ENCODE measurements at regions not wholly inside any gene's neighbourhood (a gene's known extent, or its start where the extent isn't known, plus 50 kb on each side); places are given as distances from the start of the nearest gene placed in this dataset.
"Not testable (repeated sequence)": the region's sequence is repeated elsewhere in the genome, so short reads cannot be mapped to it uniquely, and the experiment has no call there.

- Histone ChIP-seq H3K36me3 (ENCODE audit: control insufficient read depth, insufficient read depth, low read length) (no peaks in the 10 kb centered on the region), H3K27me3 (ENCODE audit: control insufficient read depth, insufficient read depth, low read length) (no peaks in the 10 kb centered on the region), H3K4me3 (ENCODE audit: low read depth, low read length) (no peak overlapping the region)
- FAIRE-seq (no peak), DNase-seq (ENCODE audit: low read depth) (no peak)
- TF ChIP-seq CTCF (IDR thresholded peaks at IDR 0.05; ENCODE audit: insufficient read depth, low read length, severe bottlenecking), result no peak
Measured at GRCh38 chr7:138208142-138208570, 131.9 kb downstream of the AKR1D1 start.

GRCh38 chr7:138208864-138209263, 132.6 kb downstream of the AKR1D1 start:
- no peak for FAIRE-seq
- DNase-seq (ENCODE audit: low read depth), result no peak
- Histone ChIP-seq H3K4me3 (ENCODE audit: low read depth, low read length) (no peak overlapping the region), H3K27me3 (ENCODE audit: control insufficient read depth, insufficient read depth, low read length) (no peaks in the 10 kb centered on the region), H3K36me3 (ENCODE audit: control insufficient read depth, insufficient read depth, low read length) (no peaks in the 10 kb centered on the region)
- TF ChIP-seq CTCF (IDR thresholded peaks at IDR 0.05; ENCODE audit: insufficient read depth, low read length, severe bottlenecking), result no peak

GRCh38 chr7:138212314-138212713, 136.1 kb downstream of the AKR1D1 start:
- no peak for FAIRE-seq
- Histone ChIP-seq H3K4me3 (ENCODE audit: low read depth, low read length) (no peak overlapping the region), H3K27me3 (ENCODE audit: control insufficient read depth, insufficient read depth, low read length) (no peaks in the 10 kb centered on the region), H3K36me3 (ENCODE audit: control insufficient read depth, insufficient read depth, low read length) (no peaks in the 10 kb centered on the region)
- no peak for DNase-seq (ENCODE audit: low read depth)
- TF ChIP-seq CTCF (IDR thresholded peaks at IDR 0.05; ENCODE audit: insufficient read depth, low read length, severe bottlenecking), result no peak

- FAIRE-seq (no peak), DNase-seq (ENCODE audit: low read depth) (no peak)
- TF ChIP-seq CTCF (IDR thresholded peaks at IDR 0.05; ENCODE audit: insufficient read depth, low read length, severe bottlenecking), result no peak
- Histone ChIP-seq H3K36me3 (ENCODE audit: control insufficient read depth, insufficient read depth, low read length) (no peaks in the 10 kb centered on the region), H3K4me3 (ENCODE audit: low read depth, low read length) (no peak overlapping the region), H3K27me3 (ENCODE audit: control insufficient read depth, insufficient read depth, low read length) (no peaks in the 10 kb centered on the region)
Measured at GRCh38 chr7:138214926-138215325, 138.7 kb downstream of the AKR1D1 start.

GRCh38 chr7:138220321-138220720, 144.1 kb downstream of the AKR1D1 start:
- not testable (repeated sequence) for FAIRE-seq; DNase-seq (ENCODE audit: low read depth); H3K4me3 ChIP-seq (ENCODE audit: low read depth, low read length); H3K36me3 ChIP-seq (ENCODE audit: control insufficient read depth, insufficient read depth, low read length); H3K27me3 ChIP-seq (ENCODE audit: control insufficient read depth, insufficient read depth, low read length)

- DNase-seq (ENCODE audit: low read depth); H3K27me3 ChIP-seq (ENCODE audit: control insufficient read depth, insufficient read depth, low read length); H3K4me3 ChIP-seq (ENCODE audit: low read depth, low read length); H3K36me3 ChIP-seq (ENCODE audit: control insufficient read depth, insufficient read depth, low read length); FAIRE-seq: not testable (repeated sequence)
Measured at GRCh38 chr7:138221388-138221787, 145.1 kb downstream of the AKR1D1 start.

DNA sequence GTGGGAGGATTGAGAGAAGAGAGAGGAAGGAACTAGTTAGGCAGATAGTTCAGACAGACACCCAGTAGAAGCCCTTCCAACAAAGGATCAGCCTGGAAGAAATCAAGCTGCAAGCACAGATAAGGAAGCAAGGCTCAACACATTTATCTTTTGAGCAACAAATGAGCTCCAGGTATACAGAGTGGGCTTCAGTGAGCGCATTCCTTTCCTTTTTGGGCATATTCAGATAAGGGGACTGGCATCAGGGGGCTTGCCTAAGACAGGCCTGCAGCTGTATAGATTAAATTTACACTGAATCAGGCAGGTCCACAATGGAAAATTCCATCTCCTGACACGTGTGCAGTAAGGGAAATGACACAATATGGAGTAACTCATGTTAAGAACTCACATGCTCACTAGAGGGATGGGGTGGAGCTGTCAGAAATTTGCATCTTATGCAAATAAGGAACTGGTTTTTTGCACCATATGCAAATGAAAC, 147.2 kb downstream of the AKR1D1 start:
- DNase-seq (ENCODE audit: low read depth) (no peak), FAIRE-seq (no peak)
- no peak for TF ChIP-seq CTCF (IDR thresholded peaks at IDR 0.05; ENCODE audit: insufficient read depth, low read length, severe bottlenecking)
- H3K36me3 ChIP-seq (ENCODE audit: control insufficient read depth, insufficient read depth, low read length), result no peaks in the 10 kb centered on the region
- H3K4me3 ChIP-seq (ENCODE audit: low read depth, low read length), result no peak overlapping the region
- no peaks in the 10 kb centered on the region for H3K27me3 ChIP-seq (ENCODE audit: control insufficient read depth, insufficient read depth, low read length)
